Spleen (tissue), 11 donors: ENCODE measurements at regions not wholly inside any gene's neighbourhood (a gene's known extent, or its start where the extent isn't known, plus 50 kb on each side); places are given as distances from the start of the nearest gene placed in this dataset.

Source experiments
- DNase-seq: peaks from one replicate; pipeline ENCODE4 v3.0.0-alpha.2; 2020
- H3K27ac ChIP-seq, 8 donors: fragments of 200-600 bp; sonication (generic) in 7 of 8; 1 replicate in 4 of 8; 2 replicates in 4 of 8; pipeline versions ENCODE4 v1.5.0 to v1.8.0; 2016 to 2021; ENCODE audit warnings: inconsistent platforms in 4 of 8, mild to moderate bottlenecking in 4 of 8, moderate library complexity in 1 of 8
- H3K27me3 ChIP-seq, 7 donors: fragments of 200-600 bp; sonication (generic) in 6 of 7; replicated peaks in 1 of 7; 1 replicate in 4 of 7; 2 replicates in 3 of 7; pipeline versions ENCODE4 v1.5.0 to v1.8.0; 2016 to 2021; ENCODE audit warnings: inconsistent platforms in 3 of 7, mild to moderate bottlenecking in 1 of 7
- H3K36me3 ChIP-seq, 6 donors: fragments of 200-600 bp; sonication (generic) in 5 of 6; 1 replicate in 4 of 6; 2 replicates in 2 of 6; pipeline versions ENCODE4 v1.5.0 to v1.8.0; 2016 to 2021; ENCODE audit warnings: inconsistent platforms in 2 of 6
- H3K4me1 ChIP-seq, 6 donors: fragments of 200-600 bp; sonication (generic) in 5 of 6; 1 replicate in 3 of 6; 2 replicates in 3 of 6; pipeline versions ENCODE4 v1.5.0 to v1.8.0; 2016 to 2021; ENCODE audit warnings: inconsistent platforms in 3 of 6
- H3K4me3 ChIP-seq, 8 donors: fragments of 200-600 bp; sonication (generic) in 7 of 8; 1 replicate in 4 of 8; 2 replicates in 4 of 8; pipeline versions ENCODE4 v1.5.0 to v1.8.0; 2016 to 2021; ENCODE audit warnings: inconsistent platforms in 4 of 8, mild to moderate bottlenecking in 4 of 8, moderate library complexity in 2 of 8
- H3K9me3 ChIP-seq, 8 donors: fragments of 200-600 bp; sonication (generic) in 7 of 8; 1 replicate in 4 of 8; 2 replicates in 4 of 8; pipeline versions ENCODE4 v1.5.0 to v1.8.0; 2016 to 2021; ENCODE audit warnings: inconsistent platforms in 4 of 8
- POLR2A ChIP-seq, 3 donors: fragments of 450-650 bp; IDR thresholded peaks; one replicate each; pipeline ENCODE4 v1.5.1; 2017; ENCODE audit warnings: antibody characterized with exemption in 3 of 3, mild to moderate bottlenecking in 1 of 3
- POLR2AphosphoS5 ChIP-seq, 3 donors: sonication (generic); formaldehyde crosslinking; IDR thresholded peaks; one replicate each; pipeline ENCODE4 v1.5.1; 2017; ENCODE audit warnings: antibody characterized with exemption in 3 of 3
- WGBS, 5 donors: extraction: QIAGEN DNeasy Blood & Tissue Kit in 3 of 5; methylation state at CpG; one replicate each; pipeline versions ENCODE4 v1.1.5 to v1.1.7; 2013 to 2018; 5-methylcytosine and 5-hydroxymethylcytosine counted together
- intact Hi-C: fragments of 100-400 bp; cut with DNase I; formaldehyde crosslinking; loops from one replicate; pipeline ENCODE4 v1.15.0; 2023; ENCODE audit warnings: low total_unique reads
- TF ChIP-seq, protein P1 (sequence below), 11 experiments: fragments of 200-600 bp in 7 of 11; fragments of 450-650 bp in 4 of 11; sonication (generic) in 4 of 11; IDR thresholded peaks in 8 of 11; conservative IDR thresholded peaks in 3 of 11; 1 replicate in 7 of 11; 2 replicates in 4 of 11; pipeline versions ENCODE4 v1.4.0 to v1.8.0; 2016 to 2021; ENCODE audit warnings: antibody characterized with exemption in 11 of 11, inconsistent platforms in 4 of 11, mild to moderate bottlenecking in 1 of 11
- donor health status: healthy with polysubstance abuse.
- donor health status: DM: no; HTN: no; CAD: no; lungs with moderate emphysema.
- donor health status: DM: no; HTN: no; CAD: no.
- donor health status: Bipolar disorder and iron deficiency.
- donor health status: healthy.
- donor health status: DM: no; HTN: no; CAD: no.
- donor health status: DM: yes; HTN: yes; CAD: no.

DNA sequence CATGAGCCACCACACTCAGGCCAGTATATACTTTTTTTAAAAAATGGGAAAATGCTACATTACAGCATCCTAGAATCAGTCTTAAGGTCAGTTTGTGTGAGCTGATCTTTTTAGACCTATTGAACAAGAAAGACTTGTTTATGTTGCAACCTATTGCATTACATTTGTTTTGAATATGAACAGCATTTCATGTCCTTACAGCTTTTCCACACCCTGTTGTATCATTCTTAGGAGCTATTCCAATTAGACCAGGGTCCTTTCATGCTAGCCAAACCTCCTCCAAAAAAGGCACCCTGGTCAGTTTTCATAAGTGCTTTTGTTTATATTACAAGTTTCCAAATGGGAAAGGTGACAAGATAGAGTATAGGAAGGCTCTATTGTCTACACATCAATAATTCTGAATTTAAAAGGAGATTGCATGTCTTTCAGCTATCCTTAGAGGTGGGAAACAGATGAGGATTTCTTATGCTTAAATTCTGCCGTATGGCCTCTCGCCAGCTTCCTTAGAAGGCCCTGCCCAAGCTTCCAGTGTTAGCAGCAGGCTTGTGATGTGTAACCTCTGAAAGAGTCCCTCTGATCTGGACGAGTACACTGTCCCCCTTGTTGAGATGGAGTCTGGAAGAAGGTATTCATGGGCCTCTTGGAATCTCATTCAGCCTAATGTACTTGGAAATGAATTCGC is 171.9 kb downstream of the OTUD1 start:
- intact Hi-C loops, result no loop called here
- TF ChIP-seq, protein P1, sequence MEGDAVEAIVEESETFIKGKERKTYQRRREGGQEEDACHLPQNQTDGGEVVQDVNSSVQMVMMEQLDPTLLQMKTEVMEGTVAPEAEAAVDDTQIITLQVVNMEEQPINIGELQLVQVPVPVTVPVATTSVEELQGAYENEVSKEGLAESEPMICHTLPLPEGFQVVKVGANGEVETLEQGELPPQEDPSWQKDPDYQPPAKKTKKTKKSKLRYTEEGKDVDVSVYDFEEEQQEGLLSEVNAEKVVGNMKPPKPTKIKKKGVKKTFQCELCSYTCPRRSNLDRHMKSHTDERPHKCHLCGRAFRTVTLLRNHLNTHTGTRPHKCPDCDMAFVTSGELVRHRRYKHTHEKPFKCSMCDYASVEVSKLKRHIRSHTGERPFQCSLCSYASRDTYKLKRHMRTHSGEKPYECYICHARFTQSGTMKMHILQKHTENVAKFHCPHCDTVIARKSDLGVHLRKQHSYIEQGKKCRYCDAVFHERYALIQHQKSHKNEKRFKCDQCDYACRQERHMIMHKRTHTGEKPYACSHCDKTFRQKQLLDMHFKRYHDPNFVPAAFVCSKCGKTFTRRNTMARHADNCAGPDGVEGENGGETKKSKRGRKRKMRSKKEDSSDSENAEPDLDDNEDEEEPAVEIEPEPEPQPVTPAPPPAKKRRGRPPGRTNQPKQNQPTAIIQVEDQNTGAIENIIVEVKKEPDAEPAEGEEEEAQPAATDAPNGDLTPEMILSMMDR (IDR thresholded peaks at IDR 0.05 in 8 of 11, conservative IDR thresholded peaks at IDR 0.05 in 3 of 11), result no peak
- TF ChIP-seq POLR2AphosphoS5 (IDR thresholded peaks at IDR 0.05) (no peak), POLR2A (IDR thresholded peaks at IDR 0.05) (no peak)
- no peak overlapping the region for H3K27ac ChIP-seq
- H3K27me3 ChIP-seq, result no peaks in the 10 kb centered on the region
- DNase-seq, result no peak
- H3K4me1 ChIP-seq, result no peaks in the 10 kb centered on the region
- peaks cover 0 to 3% (median 0%) of the 10 kb centered on the region in 8 donors for H3K9me3 ChIP-seq
- H3K4me3 ChIP-seq, result no peak overlapping the region
- H3K36me3 ChIP-seq, result no peaks in the 10 kb centered on the region
- WGBS, 5 donors, result 67 to 79% (median 75%) methylated on average over 4 of the region's 4 CpGs

DNA sequence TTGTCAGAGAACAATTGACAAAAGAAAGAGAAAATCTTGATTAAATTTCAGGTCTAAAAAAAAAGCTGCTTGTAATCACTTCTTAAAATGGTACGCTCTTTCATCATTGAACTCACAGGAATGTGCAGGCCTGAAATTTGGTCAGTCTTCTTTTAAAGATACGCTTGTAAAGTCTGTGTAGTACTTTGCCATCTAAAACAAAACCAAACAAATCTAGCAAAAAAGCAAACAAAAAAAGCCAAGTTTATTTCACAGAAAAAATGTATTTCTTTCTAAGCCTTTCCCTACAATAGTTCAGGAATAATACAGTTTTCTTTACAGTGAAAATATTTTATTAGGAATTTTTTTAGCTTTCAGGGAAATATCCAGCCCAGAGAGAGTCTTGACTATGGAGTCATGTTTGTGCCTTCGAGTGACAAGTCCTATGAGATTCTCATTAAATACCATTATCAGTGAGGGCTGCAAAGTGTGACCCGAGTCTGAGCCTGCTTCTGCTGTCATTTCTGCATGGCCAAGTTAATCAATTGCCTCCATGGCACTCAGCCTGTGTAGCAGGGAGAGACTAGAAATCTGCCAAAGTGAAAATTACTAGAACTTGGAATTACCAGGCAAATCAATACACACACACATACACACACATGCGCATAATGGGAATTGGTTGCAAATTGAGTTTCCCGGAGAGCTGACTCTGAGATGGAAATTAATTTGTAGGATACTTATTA is 172.6 kb downstream of the OTUD1 start:
- no peaks in the 10 kb centered on the region for H3K36me3 ChIP-seq
- H3K27ac ChIP-seq, result no peak overlapping the region
- intact Hi-C loops, result no loop called here
- H3K4me3 ChIP-seq, result no peak overlapping the region
- no peaks in the 10 kb centered on the region for H3K27me3 ChIP-seq
- WGBS, 5 donors, result 71 to 89% (median 82%) methylated on average over 6 of the region's 6 CpGs
- no peak for DNase-seq
- H3K4me1 ChIP-seq, result no peaks in the 10 kb centered on the region
- peaks cover 0 to 3% (median 0%) of the 10 kb centered on the region in 8 donors for H3K9me3 ChIP-seq
- TF ChIP-seq POLR2A (IDR thresholded peaks at IDR 0.05), result no peak
- TF ChIP-seq, protein P1 (IDR thresholded peaks at IDR 0.05 in 8 of 11, conservative IDR thresholded peaks at IDR 0.05 in 3 of 11), result no peak
- TF ChIP-seq POLR2AphosphoS5 (IDR thresholded peaks at IDR 0.05), result no peak

DNA sequence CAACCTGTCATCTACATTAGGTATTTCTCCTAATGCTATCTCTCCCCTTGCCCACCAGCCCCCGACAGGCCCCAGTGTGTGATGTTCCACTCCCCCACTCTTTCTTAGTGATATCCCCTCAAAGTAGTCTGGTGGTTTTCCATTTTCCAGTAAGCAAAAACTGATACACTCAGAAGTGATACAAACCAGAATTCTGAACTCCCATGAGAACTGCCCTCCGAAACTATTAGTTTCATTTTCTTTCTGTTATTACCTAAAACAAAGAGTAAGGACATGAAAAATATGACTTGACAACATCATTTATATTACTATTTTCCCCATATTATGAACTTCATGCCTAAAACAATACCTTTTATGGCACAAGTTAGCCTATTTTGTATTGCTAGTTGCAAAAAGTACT is 175.0 kb downstream of the OTUD1 start:
- no peak for TF ChIP-seq POLR2AphosphoS5 (IDR thresholded peaks at IDR 0.05)
- no peak for TF ChIP-seq POLR2A (IDR thresholded peaks at IDR 0.05)
- TF ChIP-seq, protein P1 (IDR thresholded peaks at IDR 0.05 in 8 of 11, conservative IDR thresholded peaks at IDR 0.05 in 3 of 11), result no peak
- Histone ChIP-seq H3K4me3 (no peak overlapping the region), H3K36me3 (no peaks in the 10 kb centered on the region), H3K27me3 (no peaks in the 10 kb centered on the region), H3K9me3 (peaks cover 0 to 3% (median 0%) of the 10 kb centered on the region in 8 donors), H3K27ac (no peak overlapping the region), H3K4me1 (no peaks in the 10 kb centered on the region)
- 80 to 84% (median 83%) methylated on average over 2 of the region's 2 CpGs for WGBS, 5 donors
- DNase-seq, result no peak
- intact Hi-C loops, result no loop called here

DNA sequence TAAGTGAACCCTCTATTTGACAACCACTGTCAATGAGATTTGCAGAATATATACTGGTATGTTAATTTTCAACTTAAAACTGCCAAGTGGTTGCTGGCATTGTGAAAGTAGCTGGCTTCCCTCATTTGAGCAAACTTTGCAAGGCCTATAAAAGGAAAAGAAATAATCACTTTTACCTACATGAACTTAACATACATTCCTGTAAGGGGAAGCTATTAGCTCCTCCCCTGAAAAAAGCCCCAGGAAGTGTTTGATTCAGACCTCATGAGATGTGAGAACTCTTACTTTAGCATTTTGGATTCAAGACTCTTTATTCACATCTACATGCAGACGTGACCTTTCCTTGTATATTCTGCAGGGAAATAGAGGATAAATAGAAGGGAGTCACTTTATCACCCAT is 175.6 kb downstream of the OTUD1 start:
- no peaks in the 10 kb centered on the region for H3K27me3 ChIP-seq
- H3K4me3 ChIP-seq, result no peak overlapping the region
- no peaks in the 10 kb centered on the region for H3K36me3 ChIP-seq
- no peak for DNase-seq
- peaks cover 0 to 3% (median 0%) of the 10 kb centered on the region in 8 donors for H3K9me3 ChIP-seq
- WGBS, 5 donors, result 65 to 77% (median 67%) methylated on average over 1 of the region's 1 CpG
- no peak overlapping the region for H3K27ac ChIP-seq
- intact Hi-C loops, result no loop called here
- TF ChIP-seq, protein P1 (IDR thresholded peaks at IDR 0.05 in 8 of 11, conservative IDR thresholded peaks at IDR 0.05 in 3 of 11), result no peak
- TF ChIP-seq POLR2A (IDR thresholded peaks at IDR 0.05) (no peak), POLR2AphosphoS5 (IDR thresholded peaks at IDR 0.05) (no peak)
- no peaks in the 10 kb centered on the region for H3K4me1 ChIP-seq
